OCI-M1 (cell line): ENCODE measurements at regions not wholly inside any gene's neighbourhood (a gene's known extent, or its start where the extent isn't known, plus 50 kb on each side); places are given as distances from the start of the nearest gene placed in this dataset.
"Not testable (repeated sequence)": the region's sequence is repeated elsewhere in the genome, so short reads cannot be mapped to it uniquely, and the experiment has no call there.

Experiments
- DNase-seq: peaks from one replicate; lab custom pipeline; 2025; lab: John Stamatoyannopoulos, UW

DNA sequence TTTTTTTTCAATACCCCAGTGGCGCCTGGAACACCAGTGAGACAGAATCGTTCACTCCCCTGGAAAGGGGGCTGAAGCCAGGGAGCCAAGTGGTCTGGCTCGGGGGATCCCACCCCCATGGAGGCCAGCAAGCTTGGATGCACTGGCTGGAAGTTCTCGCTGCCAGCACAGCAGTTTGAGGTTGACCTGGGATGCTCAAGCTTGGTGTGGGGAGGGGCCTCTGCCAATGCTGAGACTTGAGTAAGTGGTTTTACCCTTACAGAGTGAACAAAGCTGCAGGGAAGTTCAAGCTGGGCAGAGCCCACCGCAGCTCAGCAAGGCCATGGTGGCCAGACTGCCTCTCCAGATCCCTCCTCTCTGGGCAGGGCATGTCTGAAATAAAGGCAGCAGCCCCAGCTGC lies 276.2 kb upstream of the CNTN6 start:
- DNase-seq = no peak

DNA sequence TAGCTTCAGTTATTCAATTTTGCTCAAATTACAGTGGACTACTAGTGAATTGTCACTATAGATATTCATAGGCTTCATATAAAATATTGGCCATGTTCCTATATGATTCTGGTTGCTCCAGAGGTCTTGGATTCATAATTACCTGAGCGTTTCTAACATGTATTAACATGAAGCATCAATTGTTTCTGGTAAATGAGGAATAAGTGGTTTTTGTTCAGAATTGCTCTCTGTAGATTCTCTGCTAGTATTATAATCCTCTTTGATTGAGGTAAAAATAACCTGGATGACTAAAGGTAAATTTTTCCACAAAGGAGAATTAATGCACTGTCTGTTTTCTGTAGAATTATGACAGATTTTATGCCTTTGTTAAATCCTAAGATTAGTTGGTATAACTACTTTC lies 258.1 kb upstream of the CNTN6 start:
- no peak for DNase-seq

DNA sequence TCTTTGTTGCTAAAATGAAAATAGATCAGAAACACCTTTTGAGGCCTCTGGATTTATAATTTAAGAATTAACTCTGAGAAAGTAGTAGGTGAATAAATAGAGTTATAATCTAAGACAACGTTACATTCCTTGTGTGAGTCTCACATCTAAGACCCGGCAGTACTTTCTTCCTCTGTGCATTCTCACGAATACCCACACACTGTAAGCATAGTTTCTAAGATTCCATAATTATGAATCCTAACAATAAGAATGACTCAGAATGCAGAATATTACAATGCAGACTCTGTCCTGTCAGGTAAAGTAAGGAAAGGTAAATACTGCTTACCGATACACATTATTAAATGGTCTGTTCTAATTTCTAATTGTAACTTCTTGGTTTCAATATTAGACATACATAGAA lies 257.7 kb upstream of the CNTN6 start:
- no peak for DNase-seq

DNA sequence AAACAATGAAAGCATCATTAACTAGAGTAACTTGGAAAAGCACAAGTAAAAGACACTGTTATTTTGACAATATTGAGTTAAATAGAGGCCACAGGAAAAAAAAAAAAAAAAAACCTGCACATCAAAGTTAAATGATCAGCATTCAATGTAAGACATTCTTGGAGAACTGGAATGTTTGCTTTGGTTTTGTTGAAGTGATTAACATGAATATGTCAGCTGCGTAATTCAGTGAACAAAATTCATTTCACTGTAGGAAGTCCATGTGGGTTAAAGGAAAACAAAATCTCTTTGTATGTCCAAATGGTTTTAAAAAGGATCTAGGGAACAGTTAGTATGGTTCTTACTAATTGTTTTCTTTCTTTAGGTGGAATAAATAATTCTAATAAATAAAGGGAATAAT lies 252.8 kb upstream of the CNTN6 start:
- DNase-seq = no peak

DNA sequence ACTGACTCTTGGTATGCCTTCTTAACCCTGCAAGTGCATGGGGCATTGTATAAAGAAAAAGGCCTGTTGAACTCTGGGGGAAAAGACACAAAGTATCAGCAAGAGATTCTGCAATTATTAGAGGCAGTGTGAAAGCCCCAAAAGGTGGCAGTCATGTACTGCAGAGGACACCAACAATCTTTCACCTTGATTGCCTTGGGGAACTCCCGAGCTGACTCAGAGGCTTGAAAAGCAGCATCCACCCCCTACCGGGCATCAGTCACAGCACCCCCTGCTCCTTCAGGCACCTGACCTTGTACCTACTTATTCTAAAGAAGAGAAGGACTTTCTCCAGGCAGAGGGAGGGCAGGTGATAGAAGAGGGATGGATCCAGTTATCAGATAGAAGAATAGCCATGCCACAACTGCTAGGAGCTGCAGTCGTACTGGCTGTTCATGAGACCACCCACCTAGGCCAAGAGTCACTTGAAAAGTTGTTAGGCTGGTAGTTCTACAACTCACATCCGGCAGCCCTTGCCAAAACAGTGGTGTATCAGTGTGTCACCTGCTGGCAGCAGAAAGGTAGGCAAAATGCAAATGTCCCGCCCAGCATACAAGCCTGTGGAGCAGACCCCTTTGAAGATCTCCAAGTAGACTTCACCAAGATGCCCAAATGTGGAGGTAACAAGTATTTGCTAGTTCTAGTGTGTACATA lies 241.6 kb upstream of the CNTN6 start:
- no peak for DNase-seq

DNA sequence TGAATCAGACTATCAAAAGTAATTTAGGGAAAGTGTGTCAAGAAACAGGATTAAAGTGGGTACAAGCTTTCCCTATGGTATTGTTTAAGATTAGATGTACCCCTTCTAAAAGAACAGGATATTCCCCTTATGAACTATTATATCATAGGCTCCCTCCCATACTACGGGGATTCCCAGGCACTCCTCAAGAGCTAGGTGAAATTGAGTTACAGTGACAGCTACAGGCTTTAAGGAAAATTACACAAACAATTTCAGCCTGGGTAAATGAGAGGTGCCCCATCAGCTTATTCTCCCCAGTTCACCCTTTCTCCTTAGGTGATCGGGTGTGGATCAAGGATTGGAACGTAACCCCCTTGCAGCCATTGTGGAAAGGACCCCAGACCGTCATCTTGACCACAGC lies 240.8 kb upstream of the CNTN6 start:
- DNase-seq = no peak

DNA sequence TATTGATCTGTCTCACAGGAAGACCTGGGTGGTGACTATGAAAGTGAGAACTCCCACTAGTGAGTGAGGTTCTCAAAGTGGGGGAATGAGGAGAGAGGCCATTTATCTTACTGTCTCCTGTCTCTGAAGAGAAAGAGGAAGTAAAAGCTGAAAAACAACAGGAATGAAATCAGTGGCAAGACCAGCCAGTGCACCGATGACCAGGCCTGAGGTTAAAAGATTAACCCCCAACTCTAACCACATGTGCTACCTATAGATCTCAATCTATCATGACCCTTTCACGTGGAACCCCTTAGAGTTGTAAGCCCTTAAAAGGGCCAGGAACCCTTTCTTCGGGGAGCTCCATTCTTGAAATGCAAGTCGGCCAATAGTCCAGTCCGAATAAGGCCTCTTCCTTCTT lies 239.3 kb upstream of the CNTN6 start:
- DNase-seq = peak; percentile 71

DNA sequence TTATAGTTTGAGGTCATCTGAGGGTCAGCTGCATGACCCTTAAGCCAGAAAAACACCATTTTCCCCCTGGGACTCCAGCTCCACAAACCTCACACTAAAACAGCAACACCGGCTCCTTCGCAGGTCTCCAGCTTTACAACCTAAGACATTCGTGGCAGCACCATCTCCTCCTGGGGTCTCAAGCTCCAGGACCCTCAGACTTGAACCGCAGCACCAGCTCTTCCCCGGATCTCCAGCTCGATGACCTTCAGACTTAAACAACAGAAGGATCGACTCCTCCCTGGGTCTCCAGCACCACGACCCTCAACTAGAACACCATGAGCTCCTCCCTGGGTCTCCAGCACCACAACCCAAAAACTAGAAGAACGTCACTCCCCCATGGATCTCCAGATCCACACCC lies 233.7 kb upstream of the CNTN6 start:
- DNase-seq = no peak

DNA sequence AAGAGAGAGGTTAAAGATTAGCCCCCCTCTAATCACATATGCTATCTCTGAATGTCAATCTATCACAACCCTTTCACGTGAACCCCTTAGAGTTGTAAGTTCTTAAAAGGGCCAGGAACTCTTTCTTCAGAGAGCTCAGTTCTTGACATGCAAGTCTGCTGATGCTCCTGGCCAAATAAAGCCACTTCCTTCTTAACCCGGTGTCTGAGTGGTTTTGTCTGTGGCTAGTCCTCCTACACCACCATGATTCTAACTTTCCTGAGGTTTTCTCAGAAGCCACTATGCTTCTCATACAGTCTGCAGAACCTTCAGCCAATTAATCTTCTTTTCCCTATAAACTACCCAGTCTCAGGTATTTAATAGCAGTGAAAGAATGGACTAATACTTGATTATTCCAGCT lies 231.1 kb upstream of the CNTN6 start:
- peak; percentile 25 for DNase-seq

DNA sequence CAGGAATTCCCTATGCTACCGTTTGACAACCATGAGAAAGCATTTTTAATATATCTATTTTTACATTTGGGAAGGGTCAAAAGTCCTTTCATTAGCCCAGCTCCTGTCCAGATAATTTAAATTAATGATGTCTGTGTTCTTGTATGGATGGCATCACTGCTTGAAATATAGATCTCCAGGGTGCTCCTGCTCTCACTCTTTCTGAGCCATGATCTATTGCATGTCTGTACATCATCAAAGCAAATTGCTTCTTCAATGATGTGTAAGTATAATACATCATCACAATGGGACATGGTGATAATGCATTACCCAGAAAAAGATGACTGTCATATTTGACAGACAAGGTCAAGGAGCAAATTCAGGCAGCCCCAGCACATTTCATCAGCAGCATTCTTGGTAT lies 223.6 kb upstream of the CNTN6 start:
- DNase-seq = no peak

DNA sequence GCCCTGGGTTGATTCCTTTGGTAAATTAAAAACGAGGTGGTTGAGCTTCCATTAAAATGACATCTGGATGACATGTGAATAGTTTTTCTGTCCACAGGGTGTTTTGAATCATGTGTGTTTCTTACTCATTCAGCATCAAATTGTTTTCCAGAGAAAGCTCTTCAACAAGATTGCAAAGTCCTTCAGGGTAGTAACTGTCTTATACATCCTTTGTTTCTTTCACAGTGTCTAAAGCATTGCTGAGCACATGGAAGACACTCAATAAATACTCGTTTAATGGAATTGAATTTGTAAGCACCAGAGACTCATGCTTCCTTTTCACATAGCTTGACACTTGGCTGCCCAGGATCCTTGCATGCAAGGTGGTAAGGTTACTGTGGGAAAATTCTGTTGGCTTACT lies 223.1 kb upstream of the CNTN6 start:
- no peak for DNase-seq

DNA sequence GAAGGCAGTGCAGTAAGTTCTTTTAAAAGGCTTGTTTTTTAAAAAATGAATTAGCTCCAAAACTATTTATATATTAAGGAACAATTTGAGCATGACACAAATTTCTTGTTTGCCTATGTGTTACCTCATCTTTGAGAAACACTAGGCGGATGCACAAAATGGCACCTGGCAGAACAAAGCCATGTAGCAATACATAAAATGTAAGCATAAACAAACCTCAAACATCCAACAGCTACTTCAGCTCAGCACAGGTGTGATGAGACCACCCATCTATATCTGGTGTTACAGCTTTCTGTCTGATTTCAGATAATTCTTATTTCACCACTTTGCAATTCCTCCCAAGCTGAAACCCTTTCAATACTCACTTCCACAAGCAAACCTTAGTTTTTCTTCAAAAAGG lies 221.2 kb upstream of the CNTN6 start:
- DNase-seq = no peak

DNA sequence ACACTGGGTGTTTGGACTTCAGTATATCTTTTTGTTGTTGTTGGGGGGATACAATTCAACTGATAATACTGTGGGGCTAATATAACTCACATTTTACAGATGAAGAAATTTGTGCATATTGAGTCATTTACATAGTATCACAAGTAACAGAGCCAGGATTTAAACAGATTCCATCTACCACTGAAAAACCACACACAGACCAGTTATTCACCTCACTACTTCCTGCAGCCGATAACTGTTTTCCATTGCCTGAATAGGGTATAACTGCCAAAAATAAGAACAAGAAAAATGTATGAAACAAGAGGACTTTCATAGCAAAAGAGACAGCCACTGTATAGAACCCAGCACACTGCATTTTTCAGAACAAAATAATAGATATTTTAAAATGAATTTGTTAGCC lies 215.8 kb upstream of the CNTN6 start:
- DNase-seq = peak; percentile 22

DNA sequence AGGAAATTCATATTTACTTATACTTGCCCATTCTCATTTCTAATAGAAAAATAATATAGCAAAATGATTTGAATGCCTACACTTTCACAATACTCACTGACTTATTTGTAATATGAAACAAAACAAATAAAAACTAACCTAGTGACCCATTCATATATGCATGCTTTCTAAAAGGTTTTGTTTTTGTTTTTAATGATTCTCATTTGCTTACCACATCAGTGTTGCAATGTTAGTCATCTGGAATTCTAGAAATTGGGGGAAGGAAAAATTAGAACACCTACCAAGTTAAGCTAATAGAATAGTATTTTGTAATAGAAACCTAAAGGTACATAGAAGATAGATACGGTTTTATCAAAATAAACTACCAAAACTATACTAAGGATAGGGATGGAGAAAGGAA lies 214.1 kb upstream of the CNTN6 start:
- no peak for DNase-seq

DNA sequence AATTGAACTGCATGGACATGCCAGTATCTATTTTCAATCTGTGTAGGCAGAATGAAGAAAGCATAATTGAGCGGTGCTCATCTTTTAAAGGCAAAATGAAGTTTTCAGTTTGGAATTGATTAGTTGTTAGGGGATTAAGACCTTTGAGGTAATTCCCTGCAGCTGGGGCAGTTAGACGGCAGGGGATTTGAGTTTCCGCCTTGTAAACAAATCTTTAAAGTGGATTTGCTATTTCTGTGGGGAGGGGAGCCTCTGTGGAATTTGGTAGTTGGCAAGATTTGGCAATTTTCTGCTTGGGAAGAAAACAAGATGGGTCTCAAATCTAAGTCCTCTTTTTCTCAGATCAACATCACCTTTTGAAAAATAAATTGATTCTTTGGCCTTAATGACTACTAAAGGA lies 212.5 kb upstream of the CNTN6 start:
- DNase-seq = no peak

DNA sequence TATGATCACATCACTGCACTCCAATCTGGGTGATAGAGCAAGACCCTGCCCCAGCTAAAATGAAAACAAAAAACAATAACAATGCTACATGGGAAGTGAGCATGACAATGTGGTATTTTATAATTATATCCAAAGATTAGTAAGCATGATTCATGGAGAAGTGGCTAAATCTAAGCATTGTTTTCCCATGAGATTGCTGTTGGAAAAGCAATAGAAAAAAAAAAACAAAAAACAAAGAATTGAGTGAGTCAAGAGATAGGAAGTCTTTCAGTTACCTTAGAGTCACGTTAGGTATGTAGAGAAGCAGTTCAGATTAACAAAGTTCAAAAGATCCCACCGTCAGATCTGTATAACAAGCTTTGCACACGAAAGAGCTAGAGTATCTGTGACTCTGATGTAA lies 210.3 kb upstream of the CNTN6 start:
- DNase-seq = no peak

DNA sequence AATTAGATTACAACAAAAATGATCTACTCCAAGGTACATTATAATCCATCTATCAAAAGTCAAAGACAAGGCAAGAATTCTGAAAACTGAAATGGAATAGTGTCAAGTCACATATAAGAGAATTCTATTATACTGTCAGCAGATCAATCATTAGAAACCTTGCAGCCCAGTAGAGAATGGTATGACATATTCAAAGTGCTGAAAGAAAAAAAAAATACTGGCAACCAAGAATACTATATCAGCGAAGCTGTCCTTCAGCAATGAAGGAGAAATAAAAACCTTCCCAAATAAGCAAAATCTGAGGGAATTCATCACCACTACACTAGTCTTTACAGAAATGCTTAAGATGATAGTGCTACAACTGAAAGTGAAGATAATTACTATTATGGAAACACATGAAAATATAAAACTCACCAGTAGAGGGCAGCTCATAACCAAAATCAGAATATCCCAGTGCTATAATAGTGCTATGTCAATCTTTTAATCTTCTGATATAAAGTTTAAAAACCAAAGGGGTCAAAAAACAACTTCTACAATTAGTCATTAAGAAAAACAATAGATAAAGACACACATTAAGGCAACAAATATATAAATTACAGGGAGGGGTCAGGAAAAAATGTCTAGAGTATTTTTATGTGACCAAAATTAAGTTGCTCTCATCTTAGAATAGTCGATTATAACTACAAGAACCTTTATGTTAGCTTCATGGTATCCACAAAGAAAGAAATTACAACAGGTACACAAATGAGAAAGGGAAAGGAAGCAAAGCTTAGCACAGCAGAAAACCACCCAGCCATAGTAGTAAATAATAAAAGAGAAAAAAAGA lies 190.7 kb upstream of the CNTN6 start:
- peak; percentile 69 for DNase-seq

DNA sequence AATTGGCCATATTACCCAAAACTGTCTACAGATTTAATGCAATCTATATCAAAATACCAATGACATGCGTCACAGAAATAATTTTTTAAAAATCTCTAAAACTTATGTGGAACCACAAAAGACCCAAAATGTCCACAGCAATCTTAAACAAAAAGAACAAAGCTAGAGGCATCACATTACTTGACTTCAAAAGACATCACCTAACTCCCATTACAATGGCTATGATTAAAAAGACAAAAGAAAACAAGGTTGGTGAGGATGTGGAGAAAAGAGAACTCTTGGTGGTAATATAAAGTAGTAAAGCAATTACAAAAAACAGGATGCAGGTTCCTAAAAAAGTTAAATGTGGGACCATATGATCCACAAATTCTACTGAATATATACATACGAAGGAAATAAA lies 187.6 kb upstream of the CNTN6 start:
- DNase-seq = no peak

DNA sequence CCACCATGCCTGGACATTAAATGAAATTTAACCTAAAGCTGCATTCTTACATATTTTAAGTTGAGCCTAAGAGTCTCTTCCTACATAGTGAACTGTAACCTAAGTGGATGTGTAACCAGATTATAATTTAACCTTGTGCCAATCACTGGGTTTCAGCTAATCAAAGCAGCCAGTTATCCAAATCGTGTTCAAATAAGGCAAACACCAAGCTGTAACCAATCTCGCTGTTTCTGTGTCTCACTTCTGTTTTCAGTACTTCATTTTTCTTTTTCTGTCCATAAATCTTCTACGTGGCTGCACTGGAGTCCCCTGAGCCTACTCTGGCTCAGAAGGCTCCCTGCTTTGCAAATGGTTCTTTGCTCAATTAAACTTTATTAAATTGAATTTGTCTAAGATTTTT lies 186.1 kb upstream of the CNTN6 start:
- no peak for DNase-seq

DNA sequence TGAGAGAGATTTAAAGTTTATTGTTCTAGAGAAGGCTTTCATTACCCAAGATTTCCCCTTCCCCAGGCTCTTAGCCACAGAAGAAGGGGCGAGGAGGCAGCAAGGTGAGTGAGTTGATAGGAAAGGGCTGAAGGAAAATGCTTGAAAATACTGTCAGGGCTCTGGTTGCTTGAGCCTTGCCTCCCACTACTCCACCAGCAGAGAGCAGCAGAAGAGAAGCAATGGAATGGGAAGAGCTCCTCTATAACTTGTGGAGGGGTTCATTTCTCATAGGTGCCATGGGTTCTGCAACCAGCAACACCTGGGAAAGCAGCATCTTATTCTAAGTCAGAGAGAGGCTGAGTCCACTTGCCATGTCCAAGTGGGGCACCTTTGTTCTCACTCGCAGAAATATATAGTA lies 184.0 kb upstream of the CNTN6 start:
- peak; percentile 20 for DNase-seq

DNA sequence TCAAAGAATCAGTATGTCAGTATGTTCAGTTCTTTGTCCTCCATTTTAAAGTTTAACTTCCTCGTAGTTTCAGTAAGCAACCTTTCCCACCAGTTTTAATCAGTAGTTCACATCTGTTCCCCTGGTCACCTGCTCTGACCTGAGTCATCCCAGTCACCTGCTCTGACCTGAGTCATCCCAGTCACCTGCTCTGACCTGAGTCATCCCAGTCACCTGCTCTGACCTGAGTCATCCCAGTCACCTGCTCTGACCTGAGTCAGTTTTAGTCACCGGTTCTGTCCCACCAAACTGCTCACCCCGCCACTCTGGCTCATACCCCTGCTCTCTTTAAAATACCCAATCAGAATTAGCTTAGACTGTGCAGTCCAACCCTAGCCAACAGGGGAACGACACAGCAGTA lies 180.1 kb upstream of the CNTN6 start:
- not testable (repeated sequence) for DNase-seq

DNA sequence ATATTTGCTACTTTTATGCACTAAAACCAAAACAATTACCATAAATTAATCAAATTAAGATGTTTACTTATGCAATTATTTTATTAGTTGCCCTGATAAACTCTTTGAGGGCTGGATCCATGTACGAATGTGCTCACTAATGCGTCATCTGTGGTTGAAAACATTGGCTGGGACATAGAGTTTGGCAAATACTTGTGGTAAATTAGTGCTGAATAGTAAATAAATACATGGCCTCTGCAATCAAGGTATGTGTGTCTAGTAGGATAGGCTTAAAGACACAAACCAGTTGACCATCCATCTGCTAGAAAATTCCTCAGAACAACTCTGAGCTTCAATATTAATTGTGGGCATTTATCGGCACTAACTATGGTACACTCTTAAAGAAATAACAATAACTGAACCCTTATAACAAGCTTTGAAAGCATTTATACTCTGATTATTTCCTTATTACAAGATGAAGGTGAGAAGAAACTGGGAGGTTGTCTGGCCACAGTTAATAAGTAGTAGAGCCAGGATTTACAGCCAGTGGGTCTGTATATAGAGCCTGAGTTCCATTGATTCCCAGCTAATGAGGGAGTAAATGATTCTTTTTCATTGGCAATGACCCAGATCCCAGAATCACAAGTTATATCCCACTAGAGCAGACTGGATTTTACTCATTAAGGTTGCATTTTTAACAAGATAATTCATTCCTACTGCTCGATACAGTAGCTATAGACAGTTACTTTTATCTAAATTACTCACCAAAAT lies 169.5 kb upstream of the CNTN6 start:
- DNase-seq = no peak

DNA sequence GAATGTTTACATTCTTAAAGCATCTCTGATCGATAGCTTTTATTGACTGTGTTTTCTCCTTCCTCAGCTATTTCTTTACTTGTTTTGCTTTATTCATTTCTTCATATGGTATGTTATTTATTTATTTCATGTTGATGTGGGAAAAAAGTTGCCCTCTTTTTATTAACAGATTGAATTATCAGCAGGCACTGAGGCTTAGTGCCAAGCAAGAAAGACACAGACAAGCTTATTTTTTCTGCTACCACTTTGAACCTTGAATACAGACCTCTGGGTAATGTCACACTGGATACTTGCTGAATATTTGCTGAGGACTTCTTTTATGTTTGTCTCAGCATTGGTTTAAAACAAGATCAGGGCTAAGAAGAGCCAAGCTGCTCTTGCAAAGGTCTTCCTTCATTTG lies 162.0 kb upstream of the CNTN6 start:
- no peak for DNase-seq
